Chondrocyte (in vitro differentiated cells): ENCODE measurements at regions not wholly inside any gene's neighbourhood (a gene's known extent, or its start where the extent isn't known, plus 50 kb on each side); places are given as distances from the start of the nearest gene placed in this dataset.

Experiments
- DNase-seq: peaks from one replicate; pipeline ENCODE4 v3.0.0; 2021; ENCODE audit warnings: mixed read lengths, low spot score
- H3K27ac Mint-ChIP-seq: one replicate; pipeline ENCODE4 v1.8.0; 2021; ENCODE audit warnings: mild to moderate bottlenecking, moderate library complexity, mixed read lengths; ENCODE audit not compliant: unreplicated experiment
- H3K27me3 Mint-ChIP-seq: 2 replicates; pipeline ENCODE4 v1.8.0; 2021; ENCODE audit warnings: low read depth, mixed read lengths
- H3K36me3 Mint-ChIP-seq: 2 replicates; pipeline ENCODE4 v1.8.0; 2021; ENCODE audit warnings: low read depth, mixed read lengths
- H3K4me1 Mint-ChIP-seq: 2 replicates; pipeline ENCODE4 v1.8.0; 2021; ENCODE audit warnings: low read depth, mild to moderate bottlenecking, mixed read lengths
- H3K4me3 Mint-ChIP-seq: one replicate; pipeline ENCODE4 v1.8.0; 2021; ENCODE audit warnings: mild to moderate bottlenecking, moderate library complexity, mixed read lengths; ENCODE audit not compliant: unreplicated experiment
- H3K9me3 Mint-ChIP-seq: 2 replicates; pipeline ENCODE4 v1.8.0; 2021; ENCODE audit warnings: low read depth, mixed read lengths
- TF ChIP-seq, protein P1 (sequence below): fragments of 200-600 bp; sonication (generic); IDR thresholded peaks from 2 replicates; pipeline ENCODE4 v1.5.0; 2021; ENCODE audit warnings: antibody characterized with exemption, mild to moderate bottlenecking, moderate library complexity

DNA sequence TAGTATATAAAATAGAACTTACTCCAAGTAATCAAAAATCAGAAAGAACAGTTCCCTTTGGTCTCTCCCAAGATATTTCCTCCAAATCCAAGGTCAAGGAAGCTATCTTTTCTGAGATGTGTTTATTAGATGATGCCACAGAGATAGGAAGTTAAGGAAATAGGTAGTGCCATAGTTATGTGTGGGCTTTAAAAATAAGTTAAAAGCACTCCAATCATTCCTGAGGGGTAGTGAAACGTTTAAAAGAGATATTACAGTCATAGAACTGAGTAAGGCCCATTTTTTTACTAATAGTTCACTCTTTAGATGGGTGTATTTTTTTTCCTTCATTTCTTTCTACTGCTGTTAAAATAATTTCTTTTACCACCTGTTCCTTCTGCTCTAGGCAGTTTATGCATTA, 1630.9 kb upstream of the SEL1L start:
- Mint-ChIP-seq H3K27ac (peak overlapping the region; percentile 47), H3K4me1 (peaks cover 38% of the 10 kb centered on the region), H3K36me3 (no peaks in the 10 kb centered on the region), H3K27me3 (no peaks in the 10 kb centered on the region), H3K9me3 (no peaks in the 10 kb centered on the region), H3K4me3 (no peak overlapping the region)
- DNase-seq = no peak
- TF ChIP-seq, protein P1, sequence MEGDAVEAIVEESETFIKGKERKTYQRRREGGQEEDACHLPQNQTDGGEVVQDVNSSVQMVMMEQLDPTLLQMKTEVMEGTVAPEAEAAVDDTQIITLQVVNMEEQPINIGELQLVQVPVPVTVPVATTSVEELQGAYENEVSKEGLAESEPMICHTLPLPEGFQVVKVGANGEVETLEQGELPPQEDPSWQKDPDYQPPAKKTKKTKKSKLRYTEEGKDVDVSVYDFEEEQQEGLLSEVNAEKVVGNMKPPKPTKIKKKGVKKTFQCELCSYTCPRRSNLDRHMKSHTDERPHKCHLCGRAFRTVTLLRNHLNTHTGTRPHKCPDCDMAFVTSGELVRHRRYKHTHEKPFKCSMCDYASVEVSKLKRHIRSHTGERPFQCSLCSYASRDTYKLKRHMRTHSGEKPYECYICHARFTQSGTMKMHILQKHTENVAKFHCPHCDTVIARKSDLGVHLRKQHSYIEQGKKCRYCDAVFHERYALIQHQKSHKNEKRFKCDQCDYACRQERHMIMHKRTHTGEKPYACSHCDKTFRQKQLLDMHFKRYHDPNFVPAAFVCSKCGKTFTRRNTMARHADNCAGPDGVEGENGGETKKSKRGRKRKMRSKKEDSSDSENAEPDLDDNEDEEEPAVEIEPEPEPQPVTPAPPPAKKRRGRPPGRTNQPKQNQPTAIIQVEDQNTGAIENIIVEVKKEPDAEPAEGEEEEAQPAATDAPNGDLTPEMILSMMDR = no peak

DNA sequence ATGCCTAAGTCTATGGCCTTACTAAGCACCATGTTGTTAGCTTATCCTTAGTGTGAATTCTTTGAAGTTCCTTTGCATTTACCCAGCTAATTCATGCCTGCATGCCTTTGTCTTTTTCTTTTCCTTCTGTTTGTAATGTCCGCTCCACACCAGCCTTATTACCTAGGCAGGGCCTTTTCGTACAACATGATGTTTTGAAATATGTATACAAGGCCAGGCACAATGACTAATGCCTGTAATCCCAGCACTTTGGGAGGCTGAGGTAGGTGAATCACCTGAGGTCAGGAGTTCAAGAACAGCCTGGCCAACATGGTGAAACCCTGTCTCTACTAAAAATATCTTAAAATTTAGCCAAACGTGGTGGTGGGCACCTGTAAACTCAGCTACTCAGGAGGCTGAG, 1636.5 kb upstream of the SEL1L start:
- DNase-seq = no peak
- H3K36me3 Mint-ChIP-seq = no peaks in the 10 kb centered on the region
- no peaks in the 10 kb centered on the region for H3K27me3 Mint-ChIP-seq
- H3K27ac Mint-ChIP-seq = no peak overlapping the region
- H3K4me1 Mint-ChIP-seq = peaks cover 9% of the 10 kb centered on the region
- TF ChIP-seq, protein P1 = no peak
- no peaks in the 10 kb centered on the region for H3K9me3 Mint-ChIP-seq
- H3K4me3 Mint-ChIP-seq = no peak overlapping the region

DNA sequence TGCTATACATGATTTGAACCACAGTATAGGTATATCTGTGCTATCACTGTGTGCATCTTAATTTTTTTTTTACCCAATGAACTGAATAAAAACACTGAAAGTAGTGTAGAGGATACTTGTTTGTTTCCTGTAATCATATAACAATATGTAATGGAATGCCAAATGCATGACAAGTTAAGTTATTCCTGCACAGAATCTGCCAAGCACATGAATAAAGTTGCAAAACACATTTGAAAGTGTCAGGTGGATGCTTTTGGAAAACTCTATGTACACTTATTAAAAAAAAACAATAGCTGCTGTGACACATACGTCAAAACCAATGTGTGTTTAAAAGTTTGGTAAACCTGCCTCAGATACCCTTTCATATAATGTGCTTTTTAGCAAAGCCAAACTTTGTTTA, 1638.1 kb upstream of the SEL1L start:
- Mint-ChIP-seq H3K27me3 (no peaks in the 10 kb centered on the region), H3K4me1 (peaks cover 5% of the 10 kb centered on the region), H3K36me3 (no peaks in the 10 kb centered on the region), H3K27ac (no peak overlapping the region), H3K9me3 (no peaks in the 10 kb centered on the region), H3K4me3 (no peak overlapping the region)
- no peak for DNase-seq
- TF ChIP-seq, protein P1 = no peak

DNA sequence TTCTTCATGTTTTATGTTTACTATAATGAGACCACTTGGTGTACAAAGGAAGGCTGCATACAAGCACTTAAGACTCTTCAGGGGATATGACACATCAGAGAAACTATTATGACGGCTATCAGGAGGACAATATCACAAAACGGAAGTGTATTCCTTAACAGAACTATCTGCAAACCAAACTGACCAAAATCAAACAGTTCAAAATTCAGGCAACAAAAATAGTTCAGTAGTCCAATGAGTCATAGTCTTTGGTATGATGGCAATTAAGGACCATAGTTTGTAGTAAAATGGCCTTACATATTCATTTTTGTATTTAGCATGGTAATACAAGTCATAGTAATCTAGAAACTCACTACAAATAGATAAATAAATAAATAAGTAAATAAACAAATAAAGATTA, 1638.7 kb upstream of the SEL1L start:
- H3K36me3 Mint-ChIP-seq = no peaks in the 10 kb centered on the region
- TF ChIP-seq, protein P1 = no peak
- H3K27ac Mint-ChIP-seq = no peak overlapping the region
- no peak overlapping the region for H3K4me3 Mint-ChIP-seq
- no peaks in the 10 kb centered on the region for H3K9me3 Mint-ChIP-seq
- peaks cover 5% of the 10 kb centered on the region for H3K4me1 Mint-ChIP-seq
- no peaks in the 10 kb centered on the region for H3K27me3 Mint-ChIP-seq
- no peak for DNase-seq

DNA sequence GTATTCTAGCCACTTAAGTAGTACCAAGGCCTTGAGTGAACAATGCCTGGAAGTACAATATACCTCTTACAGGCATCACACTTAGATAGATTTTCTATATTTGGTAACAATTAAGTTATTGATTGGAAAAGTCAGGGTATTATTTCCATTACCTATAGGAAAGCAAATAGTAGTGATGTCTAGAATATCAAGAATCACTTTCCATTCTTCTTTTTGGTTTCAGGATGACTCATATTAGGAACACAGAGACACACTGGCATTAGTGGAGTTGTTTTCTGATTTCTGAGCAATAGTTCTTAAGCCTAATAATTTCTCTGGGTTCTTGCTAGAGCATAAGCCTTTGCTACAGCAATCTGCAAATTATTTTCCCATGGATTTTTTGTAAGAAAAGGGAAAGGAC, 1640.0 kb upstream of the SEL1L start:
- H3K4me1 Mint-ChIP-seq = peaks cover 5% of the 10 kb centered on the region
- DNase-seq = no peak
- no peaks in the 10 kb centered on the region for H3K36me3 Mint-ChIP-seq
- no peak overlapping the region for H3K4me3 Mint-ChIP-seq
- no peaks in the 10 kb centered on the region for H3K9me3 Mint-ChIP-seq
- H3K27me3 Mint-ChIP-seq = no peaks in the 10 kb centered on the region
- TF ChIP-seq, protein P1 = no peak
- H3K27ac Mint-ChIP-seq = no peak overlapping the region
